ENCODE measurements at regions not wholly inside any gene's neighbourhood (a gene's known extent, or its start where the extent isn't known, plus 50 kb on each side); places are given as distances from the start of the nearest gene placed in this dataset.

DNA sequence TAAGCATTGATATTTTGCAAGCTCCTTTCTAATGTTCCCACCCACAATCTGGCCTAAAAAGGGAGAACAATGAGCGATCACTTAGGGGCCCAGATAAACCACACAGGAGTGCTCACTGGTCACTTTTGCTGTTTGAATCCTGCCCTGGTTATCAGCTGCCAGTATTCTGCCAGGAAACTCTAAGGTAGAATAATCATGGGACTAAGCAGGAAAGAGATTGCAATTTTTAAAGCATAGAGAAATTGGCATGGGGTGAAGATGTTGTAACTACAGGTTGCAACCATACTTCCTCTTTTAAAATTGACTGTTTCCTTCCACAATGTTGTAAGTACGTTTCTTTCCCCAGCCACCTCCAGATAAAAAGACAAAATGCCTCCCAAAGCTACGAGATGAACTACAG, 251.2 kb upstream of the CDH11 start (continued):
- TF ChIP-seq ZNF598 (CRISPR knock-in tag; IDR thresholded peaks at IDR 0.05; ENCODE audit: borderline replicate concordance): no peak
- TF ChIP-seq MAZ (IDR thresholded peaks at IDR 0.05; ENCODE audit: borderline replicate concordance, low read depth, low read length): no peak
- TF ChIP-seq MAZ (CRISPR knock-in tag; IDR thresholded peaks at IDR 0.05; ENCODE audit: low read depth): no peak

GRCh38 chr16:65372171-65372570, 250.3 kb upstream of the CDH11 start:
- ChIA-PET CTCF (ENCODE audit: low intra/inter-chr PET ratio, low total read pairs) (no interaction called here), POLR2A (no interaction called here)
- DNase-seq (ENCODE audit: low spot score): no peak
- in situ Hi-C loops (cut with HindIII; ENCODE audit: extremely low pct_ligation_motif_present, low pct_unique_long_range_greater_than_20kb) (no loop called here), intact Hi-C loops (cut with micrococcal nuclease; ENCODE audit: unreplicated experiment) (no loop called here)
- H3K4me3 ChIP-seq (replicated peaks in 1 of 3; ENCODE audit: insufficient read depth in 1 of 3, low read depth in 2 of 3, low read length in 3 of 3): no peak overlapping the region
- no peak overlapping the region for H3K4me2 ChIP-seq (ENCODE audit: low read depth, low read length)
- H3K36me3 ChIP-seq (replicated peaks in 1 of 2; ENCODE audit: control insufficient read depth in 1 of 2, insufficient read depth in 2 of 2, low read length in 2 of 2): no peaks in the 10 kb centered on the region
- 0 out of 2 replicates have a peak, but pooled peaks cover 3% of the 10 kb centered on the region for H3K9me3 ChIP-seq (ENCODE audit: low read length)
- no TSS peak for BruUV-seq (replicated peaks)
- no peak for FAIRE-seq
- TF ChIP-seq U2AF2 (IDR thresholded peaks at IDR 0.05; ENCODE audit: low read depth, low read length): no peak
- TF ChIP-seq ATF7 (IDR thresholded peaks at IDR 0.05): peak; percentile 20; the same call in 1 of the 2 replicates
- no peak for TF ChIP-seq ATF7 (CRISPR knock-in tag; IDR thresholded peaks at IDR 0.05)
- H3K27me3 ChIP-seq (ENCODE audit: control insufficient read depth in 1 of 2, insufficient read depth in 2 of 2, low read length in 2 of 2): no peaks in the 10 kb centered on the region
- H3K27ac ChIP-seq (ENCODE audit: extremely low read length, insufficient read depth, low read length): no peak overlapping the region
- H3K79me2 ChIP-seq (ENCODE audit: insufficient read depth, low read length): no peaks in the 10 kb centered on the region
- H3K4me1 ChIP-seq (ENCODE audit: insufficient read depth, low read length): no peaks in the 10 kb centered on the region
- no peak for ATAC-seq
- no peak overlapping the region for H2AFZ ChIP-seq (ENCODE audit: low read length)
- H3K9ac ChIP-seq (ENCODE audit: insufficient read depth, low read depth, low read length): no peak overlapping the region
- no peaks in the 10 kb centered on the region for H4K20me1 ChIP-seq (ENCODE audit: insufficient read depth, low read length)

DNA sequence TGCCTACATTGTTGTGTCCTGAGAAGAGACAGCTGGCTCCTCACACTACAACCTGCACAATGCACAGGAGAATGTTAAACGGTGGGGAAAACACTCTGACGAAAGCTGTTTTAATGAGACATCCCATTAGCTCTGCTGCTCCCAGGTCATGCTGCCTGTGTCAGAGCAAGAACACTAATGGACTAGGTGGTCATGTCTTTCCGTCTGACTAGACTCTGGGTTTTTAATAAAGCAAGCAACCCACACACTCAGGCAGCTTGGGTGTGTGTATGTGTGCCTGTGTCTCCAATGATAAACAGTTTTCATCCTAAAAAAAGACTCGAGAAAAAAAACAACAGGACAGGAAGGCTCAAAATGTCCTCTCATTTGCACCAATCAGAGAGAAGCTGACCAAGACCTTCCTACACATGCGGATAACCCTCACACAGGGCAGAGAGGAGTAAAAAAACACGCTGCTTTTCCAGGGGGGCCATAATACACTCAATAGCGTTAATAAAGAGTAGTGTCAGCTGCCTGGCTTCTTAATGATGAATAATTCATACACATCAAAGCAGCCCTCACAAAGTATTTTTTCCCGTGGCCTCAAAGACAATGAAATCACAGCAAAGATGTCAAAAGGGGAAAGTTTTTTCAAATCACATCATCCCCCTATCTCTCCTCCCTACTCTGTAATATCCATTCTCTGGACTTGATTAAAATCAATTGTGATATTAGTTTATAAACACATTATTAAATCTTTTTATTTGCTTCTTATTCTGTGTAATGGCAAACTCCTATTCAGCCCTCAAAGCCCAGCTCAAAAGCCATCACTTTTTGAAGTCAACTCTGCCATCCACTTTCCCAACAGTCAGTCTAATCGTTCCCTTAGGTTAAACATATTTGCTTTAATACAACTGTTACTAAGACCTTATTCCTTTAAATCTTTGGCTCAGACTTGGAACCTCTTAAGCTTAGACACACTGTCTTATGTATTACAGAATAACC, 244.2 kb upstream of the CDH11 start:
- Histone ChIP-seq H3K4me3 (replicated peaks in 1 of 3; ENCODE audit: insufficient read depth in 1 of 3, low read depth in 2 of 3, low read length in 3 of 3) (no peak overlapping the region), H3K27me3 (ENCODE audit: control insufficient read depth in 1 of 2, insufficient read depth in 2 of 2, low read length in 2 of 2) (no peaks in the 10 kb centered on the region), H3K4me1 (ENCODE audit: insufficient read depth, low read length) (no peaks in the 10 kb centered on the region), H4K20me1 (ENCODE audit: insufficient read depth, low read length) (no peaks in the 10 kb centered on the region), H3K9me3 (ENCODE audit: low read length) (peaks cover 28% of the 10 kb centered on the region; the same call in 1 of the 2 replicates), H3K4me2 (ENCODE audit: low read depth, low read length) (no peak overlapping the region), H3K9ac (ENCODE audit: insufficient read depth, low read depth, low read length) (no peak overlapping the region), H3K36me3 (replicated peaks in 1 of 2; ENCODE audit: control insufficient read depth in 1 of 2, insufficient read depth in 2 of 2, low read length in 2 of 2) (no peaks in the 10 kb centered on the region), H2AFZ (ENCODE audit: low read length) (no peak overlapping the region), H3K79me2 (ENCODE audit: insufficient read depth, low read length) (no peaks in the 10 kb centered on the region), H3K27ac (ENCODE audit: extremely low read length, insufficient read depth, low read length) (no peak overlapping the region)
- no TSS peak for BruUV-seq (replicated peaks)
- ChIA-PET CTCF (ENCODE audit: low intra/inter-chr PET ratio, low total read pairs) (no interaction called here), POLR2A (no interaction called here)
- ATAC-seq (no peak), FAIRE-seq (no peak), DNase-seq (ENCODE audit: low spot score) (no peak)
- whole genome bisulfite sequencing (ENCODE audit: low lambda C conversion rate): 5% methylated on average over 9 of the region's 9 CpGs
- in situ Hi-C loops (cut with HindIII; ENCODE audit: extremely low pct_ligation_motif_present, low pct_unique_long_range_greater_than_20kb): no loop called here
- intact Hi-C loops (cut with micrococcal nuclease; ENCODE audit: unreplicated experiment): no loop called here
- TF ChIP-seq ZNF430 (CRISPR knock-in tag; IDR thresholded peaks at IDR 0.05) (no peak), NPAS2 (CRISPR knock-in tag; IDR thresholded peaks at IDR 0.05; ENCODE audit: borderline replicate concordance) (no peak), MAZ (IDR thresholded peaks at IDR 0.05; ENCODE audit: borderline replicate concordance, low read depth, low read length) (no peak), MAZ (CRISPR knock-in tag; IDR thresholded peaks at IDR 0.05; ENCODE audit: low read depth) (no peak), MIXL1 (CRISPR knock-in tag; IDR thresholded peaks at IDR 0.05) (no peak), PBX3 (CRISPR knock-in tag; IDR thresholded peaks at IDR 0.05; ENCODE audit: borderline replicate concordance) (no peak), PHF20 (CRISPR knock-in tag; IDR thresholded peaks at IDR 0.05) (no peak), JUND (CRISPR knock-in tag; IDR thresholded peaks at IDR 0.05) (no peak)
- TF ChIP-seq, protein P1, sequence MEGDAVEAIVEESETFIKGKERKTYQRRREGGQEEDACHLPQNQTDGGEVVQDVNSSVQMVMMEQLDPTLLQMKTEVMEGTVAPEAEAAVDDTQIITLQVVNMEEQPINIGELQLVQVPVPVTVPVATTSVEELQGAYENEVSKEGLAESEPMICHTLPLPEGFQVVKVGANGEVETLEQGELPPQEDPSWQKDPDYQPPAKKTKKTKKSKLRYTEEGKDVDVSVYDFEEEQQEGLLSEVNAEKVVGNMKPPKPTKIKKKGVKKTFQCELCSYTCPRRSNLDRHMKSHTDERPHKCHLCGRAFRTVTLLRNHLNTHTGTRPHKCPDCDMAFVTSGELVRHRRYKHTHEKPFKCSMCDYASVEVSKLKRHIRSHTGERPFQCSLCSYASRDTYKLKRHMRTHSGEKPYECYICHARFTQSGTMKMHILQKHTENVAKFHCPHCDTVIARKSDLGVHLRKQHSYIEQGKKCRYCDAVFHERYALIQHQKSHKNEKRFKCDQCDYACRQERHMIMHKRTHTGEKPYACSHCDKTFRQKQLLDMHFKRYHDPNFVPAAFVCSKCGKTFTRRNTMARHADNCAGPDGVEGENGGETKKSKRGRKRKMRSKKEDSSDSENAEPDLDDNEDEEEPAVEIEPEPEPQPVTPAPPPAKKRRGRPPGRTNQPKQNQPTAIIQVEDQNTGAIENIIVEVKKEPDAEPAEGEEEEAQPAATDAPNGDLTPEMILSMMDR (CRISPR knock-in tag; IDR thresholded peaks at IDR 0.05): no peak
